ENCODE measurements at regions not wholly inside any gene's neighbourhood (a gene's known extent, or its start where the extent isn't known, plus 50 kb on each side); places are given as distances from the start of the nearest gene placed in this dataset.

GRCh38 chr5:42235837-42236236, 187.4 kb upstream of the GHR start:
- TF ChIP-seq CTCF (IDR thresholded peaks at IDR 0.05) = no peak
- no peak for TF ChIP-seq POLR2A (IDR thresholded peaks at IDR 0.05)
- no peak for TF ChIP-seq POLR2AphosphoS5 (IDR thresholded peaks at IDR 0.05; ENCODE audit: insufficient read depth in 1 of 2, low read depth in 1 of 2)

Data from vagina (tissue), 2 donors.